T-helper 1 cell treated with Interleukin-12 subunit alpha and Interleukin-12 subunit beta and Interleukin-4 antibody, amounts not matched to agents 30 μg/mL and 1 μg/mL, for 36 hours (primary cell): ENCODE measurements at regions not wholly inside any gene's neighbourhood (a gene's known extent, or its start where the extent isn't known, plus 50 kb on each side); places are given as distances from the start of the nearest gene placed in this dataset.
"Not testable (repeated sequence)": the region's sequence is repeated elsewhere in the genome, so short reads cannot be mapped to it uniquely, and the experiment has no call there.

Experiments
- H3K27ac Mint-ChIP-seq: one replicate; pipeline ENCODE4 v1.8.0; 2021; ENCODE audit warnings: mild to moderate bottlenecking, mixed read lengths
- H3K27me3 Mint-ChIP-seq: one replicate; pipeline ENCODE4 v1.8.0; 2021; ENCODE audit warnings: low read depth, mixed read lengths
- H3K36me3 Mint-ChIP-seq: one replicate; pipeline ENCODE4 v1.8.0; 2021; ENCODE audit warnings: low read depth, mixed read lengths
- H3K4me1 Mint-ChIP-seq: one replicate; pipeline ENCODE4 v1.8.0; 2021; ENCODE audit warnings: low read depth, mixed read lengths
- H3K4me3 Mint-ChIP-seq: one replicate; pipeline ENCODE4 v1.8.0; 2021; ENCODE audit warnings: mild to moderate bottlenecking, moderate library complexity, mixed read lengths
- H3K9me3 Mint-ChIP-seq: one replicate; pipeline ENCODE4 v1.8.0; 2021; ENCODE audit warnings: mixed read lengths

DNA sequence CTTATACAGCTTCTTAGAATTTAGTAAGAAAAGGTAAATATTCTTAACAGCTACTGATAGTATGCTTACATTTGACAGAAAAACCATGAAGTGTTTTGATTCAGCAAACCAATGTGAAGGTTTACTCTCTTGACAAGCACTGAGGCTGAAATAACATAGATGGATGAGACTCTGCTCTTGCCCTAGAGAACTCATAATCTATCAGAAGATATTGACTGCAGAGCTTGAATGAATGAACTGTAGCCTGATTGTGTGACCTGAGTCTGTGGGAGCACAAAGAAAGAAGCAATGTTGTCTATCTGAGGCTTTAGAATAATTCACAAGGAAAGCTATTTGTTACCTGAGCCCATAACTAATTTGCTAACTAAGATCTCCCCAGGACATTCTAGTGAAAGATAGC lies 1235.3 kb downstream of the OLFM4 start:
- Mint-ChIP-seq H3K27me3 (no peaks in the 10 kb centered on the region), H3K9me3 (peaks cover 16% of the 10 kb centered on the region), H3K36me3 (no peaks in the 10 kb centered on the region), H3K4me3 (no peak overlapping the region), H3K27ac (no peak overlapping the region), H3K4me1 (no peaks in the 10 kb centered on the region)

- H3K27me3 Mint-ChIP-seq, H3K36me3 Mint-ChIP-seq, H3K27ac Mint-ChIP-seq, H3K4me3 Mint-ChIP-seq, H3K4me1 Mint-ChIP-seq: not testable (repeated sequence)
- peaks cover 34% of the 10 kb centered on the region for H3K9me3 Mint-ChIP-seq
Observed at GRCh38 chr13:54267253-54267668, 1238.6 kb downstream of the OLFM4 start.

GRCh38 chr13:54268013-54268695 lies 1239.5 kb downstream of the OLFM4 start:
- not testable (repeated sequence) for H3K4me3 Mint-ChIP-seq, H3K36me3 Mint-ChIP-seq, H3K4me1 Mint-ChIP-seq, H3K27ac Mint-ChIP-seq, H3K27me3 Mint-ChIP-seq
- H3K9me3 Mint-ChIP-seq, result peaks cover 34% of the 10 kb centered on the region

DNA sequence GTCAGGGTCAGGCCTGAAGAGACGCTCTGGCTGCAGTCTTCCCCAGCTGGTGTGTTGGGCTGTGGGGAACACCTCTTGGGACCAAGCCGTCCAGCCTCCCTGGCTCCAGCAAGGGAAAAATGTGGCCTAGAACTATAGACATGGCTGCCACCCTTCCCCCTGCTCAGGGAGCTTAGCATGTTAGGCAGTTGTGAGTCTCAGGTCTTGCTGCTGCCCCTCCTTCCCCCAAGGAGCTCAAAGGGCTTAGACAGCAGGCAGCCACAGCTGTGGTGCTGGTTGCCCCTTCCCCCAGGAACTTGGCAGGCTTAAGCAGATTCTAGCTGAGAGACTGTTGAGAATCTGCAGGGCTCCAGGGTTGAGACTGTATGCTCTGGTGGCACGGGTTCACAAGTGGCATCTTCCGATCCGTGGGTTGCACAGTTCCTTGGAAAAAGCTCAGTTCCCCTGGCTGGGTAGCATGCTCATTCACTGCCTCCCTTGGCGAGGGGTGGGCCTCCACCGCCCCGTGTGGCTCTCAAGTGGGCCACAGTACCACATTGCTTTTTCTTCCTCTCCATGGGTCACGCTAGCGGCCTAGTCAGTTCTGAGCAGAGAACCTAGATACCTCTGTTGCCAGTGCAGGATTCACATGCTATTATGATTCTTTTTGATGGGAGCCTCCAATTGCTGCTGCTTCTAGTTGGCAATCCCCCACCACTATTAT lies 1258.6 kb downstream of the OLFM4 start:
- no peak overlapping the region for H3K27ac Mint-ChIP-seq
- H3K4me1 Mint-ChIP-seq, result no peaks in the 10 kb centered on the region
- no peaks in the 10 kb centered on the region for H3K27me3 Mint-ChIP-seq
- H3K36me3 Mint-ChIP-seq, result no peaks in the 10 kb centered on the region
- no peak overlapping the region for H3K4me3 Mint-ChIP-seq
- peaks cover 30% of the 10 kb centered on the region for H3K9me3 Mint-ChIP-seq

DNA sequence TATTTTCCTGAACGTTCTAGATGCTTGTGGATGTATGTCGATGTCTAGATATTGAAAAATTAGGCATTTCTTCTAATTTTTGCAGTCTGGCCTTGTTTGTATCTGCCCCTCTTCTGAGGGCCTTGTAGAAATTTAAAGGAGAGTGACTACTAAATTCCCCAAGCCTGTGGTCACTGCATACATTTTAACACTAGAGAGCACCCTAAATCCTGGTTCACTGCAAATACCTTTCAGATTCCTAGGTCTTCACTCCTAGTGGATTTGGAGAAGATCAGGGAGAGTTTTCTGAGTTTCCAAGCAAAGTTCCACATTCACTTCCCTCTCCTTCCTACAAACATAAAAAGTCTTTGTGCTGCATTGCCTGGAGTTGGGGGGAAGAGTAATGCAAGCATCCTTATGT lies 1272.5 kb downstream of the OLFM4 start:
- H3K4me3 Mint-ChIP-seq, result no peak overlapping the region
- H3K9me3 Mint-ChIP-seq, result peaks cover 41% of the 10 kb centered on the region
- H3K27ac Mint-ChIP-seq, result no peak overlapping the region
- no peaks in the 10 kb centered on the region for H3K4me1 Mint-ChIP-seq
- no peaks in the 10 kb centered on the region for H3K36me3 Mint-ChIP-seq
- no peaks in the 10 kb centered on the region for H3K27me3 Mint-ChIP-seq

- H3K9me3 Mint-ChIP-seq, result peaks cover 36% of the 10 kb centered on the region
- H3K4me1 Mint-ChIP-seq, result no peaks in the 10 kb centered on the region
- H3K27ac Mint-ChIP-seq, result no peak overlapping the region
- H3K36me3 Mint-ChIP-seq, result no peaks in the 10 kb centered on the region
- no peak overlapping the region for H3K4me3 Mint-ChIP-seq
- H3K27me3 Mint-ChIP-seq, result no peaks in the 10 kb centered on the region
Observed at GRCh38 chr13:54305377-54305776, 1276.8 kb downstream of the OLFM4 start.

DNA sequence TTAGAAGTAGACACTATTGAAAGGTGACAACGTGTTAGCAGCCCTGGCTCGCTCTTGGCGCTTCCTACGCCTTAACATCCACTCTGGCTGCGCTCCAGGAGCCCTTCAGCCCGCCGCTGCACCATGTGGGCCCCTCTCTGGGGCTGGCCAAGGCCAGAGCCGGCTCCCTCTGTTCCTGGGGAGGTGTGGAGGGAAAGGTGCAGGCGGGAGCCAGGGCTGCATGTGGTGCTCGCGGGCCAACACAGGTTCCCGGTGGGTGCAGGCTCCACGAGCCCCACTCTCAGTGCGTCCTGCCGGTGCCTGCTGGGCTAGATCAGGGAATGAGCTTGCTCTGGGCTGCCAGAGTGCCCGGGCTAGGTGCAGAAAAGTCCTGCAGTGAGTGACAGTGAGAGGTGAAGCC lies 1284.3 kb downstream of the OLFM4 start:
- Mint-ChIP-seq H3K4me1 (no peaks in the 10 kb centered on the region), H3K27ac (no peak overlapping the region), H3K36me3 (no peaks in the 10 kb centered on the region), H3K4me3 (no peak overlapping the region), H3K9me3 (peaks cover 26% of the 10 kb centered on the region), H3K27me3 (no peaks in the 10 kb centered on the region)

DNA sequence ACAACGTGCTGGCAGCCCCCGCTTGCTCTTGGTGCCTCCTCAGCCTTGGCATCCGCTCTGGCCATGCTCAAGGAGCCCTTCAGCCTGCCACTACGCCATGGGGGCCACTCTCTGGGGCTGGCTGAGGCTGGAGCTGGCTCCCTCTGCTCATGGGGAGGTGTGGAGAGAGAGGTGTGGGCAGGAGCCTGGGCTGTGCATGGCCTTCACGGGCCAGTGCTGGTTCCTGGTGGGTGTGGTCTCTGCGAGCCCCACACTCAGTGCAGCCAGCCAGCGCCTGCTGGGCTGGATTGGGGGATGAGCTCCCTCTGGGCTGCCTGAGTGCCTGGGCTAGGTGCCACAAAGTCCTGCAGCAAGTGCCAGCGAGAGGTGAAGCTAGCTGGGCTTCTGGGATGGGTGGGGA lies 1289.1 kb downstream of the OLFM4 start:
- peaks cover 26% of the 10 kb centered on the region for H3K9me3 Mint-ChIP-seq
- no peaks in the 10 kb centered on the region for H3K27me3 Mint-ChIP-seq
- no peak overlapping the region for H3K4me3 Mint-ChIP-seq

DNA sequence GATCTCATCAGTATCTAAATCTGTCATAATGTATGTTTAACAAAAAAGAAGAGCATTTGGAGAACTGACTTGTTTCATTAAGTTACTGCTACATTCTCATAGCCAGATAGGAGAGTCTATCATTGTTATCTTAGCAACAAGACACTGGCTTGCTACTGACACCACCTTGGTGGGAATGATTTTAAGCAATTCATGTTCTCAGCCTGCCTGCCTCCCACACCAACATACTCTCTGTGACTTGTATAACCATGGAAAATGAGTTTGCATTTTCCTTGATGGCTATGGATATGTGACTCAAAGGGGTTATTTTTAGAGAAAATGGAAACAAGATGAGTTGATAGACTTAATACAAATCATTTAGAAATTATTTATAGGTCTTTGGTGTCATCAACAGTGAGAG lies 1308.9 kb downstream of the OLFM4 start:
- Mint-ChIP-seq H3K4me3 (no peak overlapping the region), H3K4me1 (no peaks in the 10 kb centered on the region), H3K36me3 (no peaks in the 10 kb centered on the region), H3K27me3 (no peaks in the 10 kb centered on the region), H3K27ac (no peak overlapping the region), H3K9me3 (peaks cover 26% of the 10 kb centered on the region)

More for the DNA sequence above, 1289.1 kb downstream of the OLFM4 start:
- no peaks in the 10 kb centered on the region for H3K36me3 Mint-ChIP-seq
- H3K4me1 Mint-ChIP-seq, result no peaks in the 10 kb centered on the region
- H3K27ac Mint-ChIP-seq, result no peak overlapping the region

- no peak overlapping the region for H3K4me3 Mint-ChIP-seq
- H3K4me1 Mint-ChIP-seq, result no peaks in the 10 kb centered on the region
- peaks cover 17% of the 10 kb centered on the region for H3K9me3 Mint-ChIP-seq
- no peaks in the 10 kb centered on the region for H3K36me3 Mint-ChIP-seq
- H3K27me3 Mint-ChIP-seq, result no peaks in the 10 kb centered on the region
- no peak overlapping the region for H3K27ac Mint-ChIP-seq
Observed at GRCh38 chr13:54347531-54347930, 1318.9 kb downstream of the OLFM4 start.

GRCh38 chr13:54356209-54356608 lies 1327.6 kb downstream of the OLFM4 start:
- Mint-ChIP-seq H3K4me3 (no peak overlapping the region), H3K9me3 (peaks cover 3% of the 10 kb centered on the region), H3K4me1 (no peaks in the 10 kb centered on the region), H3K27ac (no peak overlapping the region), H3K27me3 (no peaks in the 10 kb centered on the region), H3K36me3 (no peaks in the 10 kb centered on the region)

DNA sequence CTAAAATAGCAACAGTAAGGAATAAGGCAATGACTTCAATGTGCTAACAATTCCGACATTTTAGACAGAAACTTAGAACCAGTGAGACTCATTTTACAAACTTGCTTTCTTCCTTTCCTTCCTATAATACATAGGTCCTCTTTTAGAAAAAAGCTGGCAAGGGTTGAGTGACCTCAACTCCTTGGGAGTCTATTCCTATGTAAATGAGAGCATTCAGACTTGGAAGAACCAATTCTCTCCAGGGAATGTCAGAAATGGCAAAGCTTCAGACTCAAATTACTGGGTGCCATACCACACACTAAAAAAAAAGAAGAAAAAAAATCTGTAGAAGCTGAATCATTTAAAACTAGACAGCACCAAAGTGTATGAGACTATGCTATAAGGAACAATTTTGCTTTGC lies 1328.2 kb downstream of the OLFM4 start:
- Mint-ChIP-seq H3K27ac (no peak overlapping the region), H3K27me3 (no peaks in the 10 kb centered on the region), H3K4me1 (no peaks in the 10 kb centered on the region), H3K9me3 (peaks cover 3% of the 10 kb centered on the region), H3K4me3 (no peak overlapping the region), H3K36me3 (no peaks in the 10 kb centered on the region)

GRCh38 chr13:54357284-54357933 lies 1328.8 kb downstream of the OLFM4 start:
- Mint-ChIP-seq H3K4me1 (no peaks in the 10 kb centered on the region), H3K27me3 (no peaks in the 10 kb centered on the region), H3K9me3 (no peaks in the 10 kb centered on the region), H3K4me3 (no peak overlapping the region), H3K36me3 (no peaks in the 10 kb centered on the region), H3K27ac (no peak overlapping the region)

- H3K36me3 Mint-ChIP-seq, result no peaks in the 10 kb centered on the region
- no peaks in the 10 kb centered on the region for H3K9me3 Mint-ChIP-seq
- H3K4me1 Mint-ChIP-seq, result no peaks in the 10 kb centered on the region
- no peak overlapping the region for H3K4me3 Mint-ChIP-seq
- no peaks in the 10 kb centered on the region for H3K27me3 Mint-ChIP-seq
- H3K27ac Mint-ChIP-seq, result no peak overlapping the region
Observed at GRCh38 chr13:54361460-54361859, 1332.8 kb downstream of the OLFM4 start.

DNA sequence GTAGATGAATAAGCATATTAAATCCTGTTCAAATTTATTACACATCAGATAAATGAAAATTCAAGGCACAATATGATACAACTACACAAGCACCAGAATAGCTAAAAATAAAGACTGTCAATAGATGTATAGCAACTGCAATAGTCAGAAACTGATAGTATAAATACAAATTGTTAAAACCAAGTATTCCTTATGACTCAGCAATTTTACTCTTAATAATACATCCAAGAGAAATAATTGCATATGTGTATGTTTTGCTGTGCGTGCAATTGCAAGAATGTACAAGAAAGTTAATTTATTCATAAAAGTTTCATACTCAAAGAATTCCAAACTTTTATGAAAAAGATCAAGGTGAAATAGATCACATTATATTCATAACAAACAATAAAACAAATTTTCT lies 1338.1 kb downstream of the OLFM4 start:
- Mint-ChIP-seq H3K27me3 (no peaks in the 10 kb centered on the region), H3K27ac (no peak overlapping the region), H3K9me3 (peaks cover 7% of the 10 kb centered on the region), H3K4me3 (no peak overlapping the region), H3K36me3 (no peaks in the 10 kb centered on the region), H3K4me1 (no peaks in the 10 kb centered on the region)
